ENCODE measurements at regions not wholly inside any gene's neighbourhood (a gene's known extent, or its start where the extent isn't known, plus 50 kb on each side); places are given as distances from the start of the nearest gene placed in this dataset.

- no peak for TF ChIP-seq CTCF (IDR thresholded peaks at IDR 0.05; ENCODE audit: insufficient read depth, low read length)
- no peak overlapping the region for H3K4me3 ChIP-seq (ENCODE audit: low read depth, low read length)
- DNase-seq (ENCODE audit: low read depth): no peak
These were observed 188.2 kb upstream of the CIBAR2 start for GRCh38 chr16:85300406-85300968.

GRCh38 chr16:85301231-85301630 is 189.0 kb upstream of the CIBAR2 start:
- no peak for DNase-seq (ENCODE audit: low read depth)
- H3K4me3 ChIP-seq (ENCODE audit: low read depth, low read length): no peak overlapping the region
- no peak for TF ChIP-seq CTCF (IDR thresholded peaks at IDR 0.05; ENCODE audit: insufficient read depth, low read length)

GRCh38 chr16:85302018-85302847 is 190.0 kb upstream of the CIBAR2 start:
- no peak for TF ChIP-seq CTCF (IDR thresholded peaks at IDR 0.05; ENCODE audit: insufficient read depth, low read length)
- no peak overlapping the region for H3K4me3 ChIP-seq (ENCODE audit: low read depth, low read length)
- no peak for DNase-seq (ENCODE audit: low read depth)

GRCh38 chr16:85302848-85303353 is 190.6 kb upstream of the CIBAR2 start:
- no peak overlapping the region for H3K4me3 ChIP-seq (ENCODE audit: low read depth, low read length)
- DNase-seq (ENCODE audit: low read depth): no peak
- TF ChIP-seq CTCF (IDR thresholded peaks at IDR 0.05; ENCODE audit: insufficient read depth, low read length): no peak

GRCh38 chr16:85303354-85303883 is 191.1 kb upstream of the CIBAR2 start:
- H3K4me3 ChIP-seq (ENCODE audit: low read depth, low read length): no peak overlapping the region
- no peak for DNase-seq (ENCODE audit: low read depth)
- TF ChIP-seq CTCF (IDR thresholded peaks at IDR 0.05; ENCODE audit: insufficient read depth, low read length): peak; percentile 75

GRCh38 chr16:85304337-85304736 is 192.1 kb upstream of the CIBAR2 start:
- no peak for DNase-seq (ENCODE audit: low read depth)
- H3K4me3 ChIP-seq (ENCODE audit: low read depth, low read length): no peak overlapping the region
- no peak for TF ChIP-seq CTCF (IDR thresholded peaks at IDR 0.05; ENCODE audit: insufficient read depth, low read length)

Data from fibroblast of the aortic adventitia (primary cell).